Thymus (tissue), 11 donors: ENCODE measurements at regions not wholly inside any gene's neighbourhood (a gene's known extent, or its start where the extent isn't known, plus 50 kb on each side); places are given as distances from the start of the nearest gene placed in this dataset.
"Not testable (repeated sequence)": the region's sequence is repeated elsewhere in the genome, so short reads cannot be mapped to it uniquely, and the experiment has no call there.

Experiments used
- DNase-seq, 9 donors: peaks; one replicate each; pipeline ENCODE4 v3.0.0-alpha.2; 2013; ENCODE audit warnings: low spot score in 9 of 9, low read depth in 6 of 9, missing footprints in 1 of 9
- H3K27ac ChIP-seq, 2 donors: one replicate each; pipeline ENCODE4 v1.5.1; 2013; ENCODE audit warnings: control low read depth in 1 of 2, low read depth in 1 of 2, low read length in 1 of 2, mild to moderate bottlenecking in 1 of 2, moderate library complexity in 1 of 2
- H3K27me3 ChIP-seq, 2 donors: one replicate each; pipeline ENCODE4 v1.5.1; 2013; ENCODE audit warnings: low read length in 1 of 2; ENCODE audit not compliant: control insufficient read depth in 2 of 2, insufficient read depth in 1 of 2
- H3K36me3 ChIP-seq, 2 donors: one replicate each; pipeline ENCODE4 v1.5.1; 2013; ENCODE audit warnings: low read length in 1 of 2, mild to moderate bottlenecking in 1 of 2, moderate library complexity in 1 of 2; ENCODE audit not compliant: control insufficient read depth in 2 of 2, insufficient read depth in 2 of 2
- H3K4me1 ChIP-seq, 2 donors: one replicate each; pipeline ENCODE4 v1.5.1; 2013; ENCODE audit warnings: low read length in 2 of 2; ENCODE audit not compliant: control insufficient read depth in 2 of 2, insufficient read depth in 2 of 2
- H3K4me3 ChIP-seq, 2 donors: one replicate each; pipeline ENCODE4 v1.5.1; 2013; ENCODE audit warnings: low read length in 2 of 2, control low read depth in 1 of 2, mild to moderate bottlenecking in 1 of 2
- H3K9me3 ChIP-seq, 2 donors: one replicate each; pipeline ENCODE4 v1.5.1; 2013; ENCODE audit warnings: low read length in 1 of 2, mild to moderate bottlenecking in 1 of 2; ENCODE audit not compliant: control insufficient read depth in 2 of 2, insufficient read depth in 1 of 2
- WGBS: extraction: QIAGEN DNeasy Blood & Tissue Kit; methylation state at CpG from one replicate; pipeline ENCODE4 v1.1.7; 2013; 5-methylcytosine and 5-hydroxymethylcytosine counted together
- donor health status: healthy.

GRCh38 chr21:6428498-6429092 is 4092.8 kb upstream of the TPTE start:
- not testable (repeated sequence) for H3K9me3 ChIP-seq, H3K27me3 ChIP-seq, H3K4me3 ChIP-seq, DNase-seq, H3K4me1 ChIP-seq, H3K27ac ChIP-seq, H3K36me3 ChIP-seq
- WGBS: 97% methylated on average over 14 of the region's 25 CpGs

- not testable (repeated sequence) for H3K9me3 ChIP-seq, H3K4me3 ChIP-seq, H3K27me3 ChIP-seq, H3K4me1 ChIP-seq, H3K27ac ChIP-seq, DNase-seq, H3K36me3 ChIP-seq
- 99% methylated on average over 8 of the region's 8 CpGs for WGBS
Observed at GRCh38 chr21:6429924-6430323, 4091.5 kb upstream of the TPTE start.

GRCh38 chr21:6433149-6433548 is 4088.2 kb upstream of the TPTE start:
- DNase-seq, H3K4me3 ChIP-seq, H3K27me3 ChIP-seq, H3K4me1 ChIP-seq, H3K9me3 ChIP-seq, H3K27ac ChIP-seq, H3K36me3 ChIP-seq: not testable (repeated sequence)
- 94% methylated on average over 9 of the region's 12 CpGs for WGBS

GRCh38 chr21:6436205-6436604 is 4085.2 kb upstream of the TPTE start:
- not testable (repeated sequence) for DNase-seq

GRCh38 chr21:6436971-6437833 is 4084.2 kb upstream of the TPTE start:
- not testable (repeated sequence) for H3K4me3 ChIP-seq, H3K27me3 ChIP-seq, H3K9me3 ChIP-seq, H3K36me3 ChIP-seq, H3K27ac ChIP-seq, H3K4me1 ChIP-seq
- DNase-seq: peak in 2 of 9 donors; percentile 3 to 31
- 29% methylated on average over 11 of the region's 21 CpGs for WGBS

More at GRCh38 chr21:6436205-6436604, 4085.2 kb upstream of the TPTE start:
- not testable (repeated sequence) for H3K27me3 ChIP-seq, H3K27ac ChIP-seq, H3K9me3 ChIP-seq, H3K4me1 ChIP-seq, H3K4me3 ChIP-seq, H3K36me3 ChIP-seq
- WGBS: 67% methylated on average over 15 of the region's 15 CpGs

- not testable (repeated sequence) for H3K27ac ChIP-seq, H3K9me3 ChIP-seq, H3K36me3 ChIP-seq, H3K4me3 ChIP-seq, H3K27me3 ChIP-seq, H3K4me1 ChIP-seq
- DNase-seq: peak in 2 of 9 donors; percentile 1 to 18
- 19% methylated on average over 6 of the region's 7 CpGs for WGBS
Observed at GRCh38 chr21:6437834-6438187, 4083.6 kb upstream of the TPTE start.

GRCh38 chr21:6439058-6439457 is 4082.3 kb upstream of the TPTE start:
- not testable (repeated sequence) for H3K4me3 ChIP-seq, H3K27ac ChIP-seq, H3K36me3 ChIP-seq, H3K9me3 ChIP-seq, DNase-seq, H3K4me1 ChIP-seq, H3K27me3 ChIP-seq
- 71% methylated on average over 5 of the region's 10 CpGs for WGBS

- 86% methylated on average over 1 of the region's 26 CpGs for WGBS
- not testable (repeated sequence) for H3K4me3 ChIP-seq
Observed at GRCh38 chr21:6454648-6455340, 4066.6 kb upstream of the TPTE start.

GRCh38 chr21:6456011-6456661 is 4065.2 kb upstream of the TPTE start:
- H3K4me3 ChIP-seq, DNase-seq, H3K27ac ChIP-seq, H3K27me3 ChIP-seq, H3K4me1 ChIP-seq, H3K9me3 ChIP-seq, H3K36me3 ChIP-seq: not testable (repeated sequence)
- WGBS: no CpG with 5 or more reads among the region's 18 CpGs

More at GRCh38 chr21:6454648-6455340, 4066.6 kb upstream of the TPTE start:
- not testable (repeated sequence) for H3K4me1 ChIP-seq, H3K27ac ChIP-seq, DNase-seq, H3K27me3 ChIP-seq, H3K9me3 ChIP-seq, H3K36me3 ChIP-seq
